COR-L47 (cell line): ENCODE measurements at regions not wholly inside any gene's neighbourhood (a gene's known extent, or its start where the extent isn't known, plus 50 kb on each side); places are given as distances from the start of the nearest gene placed in this dataset.

Experiments
- DNase-seq: peaks from one replicate; lab custom pipeline; 2025; lab: John Stamatoyannopoulos, UW

GRCh38 chr10:2019281-2019680, 282.0 kb upstream of the ADARB2 start:
- no peak for DNase-seq

- no peak for DNase-seq
Measured at GRCh38 chr10:2014541-2014940, 277.2 kb upstream of the ADARB2 start.

GRCh38 chr10:2012209-2012608, 274.9 kb upstream of the ADARB2 start:
- no peak for DNase-seq

GRCh38 chr10:2011106-2011716, 273.9 kb upstream of the ADARB2 start:
- no peak for DNase-seq

GRCh38 chr10:2005546-2005945, 268.2 kb upstream of the ADARB2 start:
- no peak for DNase-seq

DNA sequence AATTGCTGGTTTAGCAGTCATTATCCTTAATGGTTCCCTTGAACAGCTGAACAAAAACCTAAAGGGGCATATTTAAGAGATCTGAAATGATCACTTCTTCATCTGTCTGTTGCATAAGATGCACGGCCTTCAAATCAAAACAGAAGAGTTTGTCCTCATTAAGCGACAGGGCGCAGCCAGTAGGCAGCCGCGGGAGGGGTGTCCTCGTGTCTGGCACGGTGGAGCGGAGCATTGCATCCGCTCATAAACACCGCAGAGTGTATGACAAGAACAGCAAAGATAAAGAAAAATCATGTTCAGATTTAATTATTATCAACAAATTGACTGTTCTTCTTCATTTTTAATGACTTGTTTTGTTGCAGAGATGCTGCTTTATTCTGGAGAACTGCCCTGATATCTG, 255.6 kb upstream of the ADARB2 start:
- no peak for DNase-seq

GRCh38 chr10:1989090-1989489, 251.8 kb upstream of the ADARB2 start:
- no peak for DNase-seq

- no peak for DNase-seq
Measured at GRCh38 chr10:1981976-1982375, 244.7 kb upstream of the ADARB2 start.

DNA sequence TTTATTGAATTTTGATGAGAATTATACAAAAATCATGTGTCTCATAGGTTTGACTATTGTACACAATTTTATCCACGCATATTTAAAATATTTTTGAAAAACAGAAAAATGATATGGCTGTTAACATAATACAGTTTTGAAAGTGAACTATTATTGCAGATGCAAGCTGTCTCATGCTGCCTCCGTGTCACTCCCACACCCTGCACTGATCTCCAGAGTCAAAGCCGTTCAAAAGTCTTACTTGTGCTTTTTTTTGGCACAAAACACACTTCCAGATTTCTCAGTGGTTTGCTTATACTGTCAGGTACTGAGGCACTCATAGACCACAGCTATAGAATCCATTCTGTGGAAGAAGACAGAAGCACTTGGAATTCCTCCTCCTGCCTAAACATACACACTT, 243.1 kb upstream of the ADARB2 start:
- no peak for DNase-seq

- no peak for DNase-seq
Measured at GRCh38 chr10:1978584-1978983, 241.3 kb upstream of the ADARB2 start.

DNA sequence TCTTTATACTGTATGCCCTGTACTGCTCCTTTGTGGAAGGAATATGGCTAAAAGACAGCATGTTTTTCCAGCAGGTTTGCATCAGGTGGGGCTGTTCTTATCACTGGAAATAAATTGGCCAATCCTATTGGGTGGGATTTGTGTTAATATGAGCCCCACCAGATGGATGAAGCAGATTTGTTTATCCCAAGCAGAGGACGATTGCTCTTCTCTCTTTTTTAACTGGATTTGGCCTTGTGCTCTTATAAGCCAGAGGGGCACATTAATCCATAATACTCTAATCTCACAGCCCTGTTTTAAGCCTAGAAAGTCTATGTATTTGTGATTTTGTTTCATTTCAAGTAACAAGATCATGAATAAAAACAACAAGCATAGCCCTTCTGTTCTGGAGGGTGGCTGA, 240.1 kb upstream of the ADARB2 start:
- no peak for DNase-seq

- no peak for DNase-seq
Measured at GRCh38 chr10:1972406-1972805, 235.1 kb upstream of the ADARB2 start.

GRCh38 chr10:1968257-1969033, 231.1 kb upstream of the ADARB2 start:
- DNase-seq: no peak

DNA sequence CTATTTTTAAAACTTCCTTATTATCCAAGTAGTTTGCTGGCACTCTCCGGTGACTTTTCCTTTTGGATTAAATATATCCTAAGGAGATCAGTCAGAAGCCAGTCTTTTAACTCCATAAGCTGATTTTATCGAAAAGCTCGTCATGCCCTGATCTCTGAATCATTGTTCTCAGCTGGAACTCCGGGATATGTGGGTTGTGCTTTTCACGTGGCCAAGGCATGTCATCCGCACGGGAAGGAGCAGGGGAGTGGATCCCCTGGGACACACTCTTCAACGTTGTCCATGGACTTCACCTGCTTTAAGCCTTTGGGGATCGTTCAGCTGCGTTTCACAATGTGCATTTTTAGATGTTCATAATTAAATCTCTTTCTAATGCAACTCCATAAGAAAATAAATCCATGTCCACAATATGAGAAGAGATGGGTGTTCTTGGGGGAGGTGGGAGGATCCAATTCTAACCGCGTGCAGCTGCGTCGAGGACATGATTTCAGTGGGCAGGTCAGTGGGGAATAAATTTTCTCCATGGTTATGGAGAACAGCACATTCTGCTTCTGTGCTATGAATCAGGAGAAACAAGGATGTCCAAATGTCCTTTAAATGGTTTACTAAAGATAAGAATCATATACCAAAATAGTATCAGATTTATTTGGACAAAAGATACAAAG, 229.5 kb upstream of the ADARB2 start:
- DNase-seq: no peak

DNA sequence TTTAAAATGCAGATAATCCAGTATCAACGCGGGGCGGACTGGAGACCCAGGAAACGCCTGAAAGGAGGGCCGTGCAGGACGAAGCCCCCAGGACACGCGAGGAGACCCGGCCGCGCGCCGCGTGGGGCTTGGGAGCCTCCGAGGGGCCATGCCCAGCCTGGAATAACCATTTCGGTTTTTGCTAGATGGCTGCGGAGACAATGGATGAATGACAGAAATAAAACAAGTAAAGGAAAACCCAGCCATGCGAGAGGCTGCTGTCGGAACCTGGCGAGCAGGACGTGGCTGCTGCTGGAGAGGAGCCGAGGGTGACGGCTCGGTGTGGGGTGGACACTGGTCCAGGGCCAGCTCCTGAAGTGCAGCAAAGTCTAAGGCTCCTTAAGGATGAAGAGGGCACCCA, 227.2 kb upstream of the ADARB2 start:
- DNase-seq: no peak

DNA sequence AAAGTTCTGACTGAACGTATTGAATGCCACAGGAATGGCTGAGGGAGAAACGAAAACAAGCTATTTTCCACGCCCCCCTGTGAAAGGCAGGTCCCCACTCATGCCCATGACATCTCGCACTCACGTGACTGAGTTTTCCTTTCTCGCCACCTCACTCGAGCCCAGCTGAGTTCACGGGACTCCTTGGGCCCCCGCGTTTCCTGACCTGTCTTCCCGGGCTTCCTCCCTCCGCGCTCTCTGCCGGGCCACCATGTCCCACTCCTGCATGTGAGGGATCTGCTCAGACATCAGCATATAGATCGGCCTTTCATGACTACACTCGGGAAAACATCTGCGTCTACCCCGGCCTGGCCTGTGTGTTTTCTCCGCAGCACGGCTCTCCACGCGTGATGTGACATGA, 226.0 kb upstream of the ADARB2 start:
- DNase-seq: no peak

DNA sequence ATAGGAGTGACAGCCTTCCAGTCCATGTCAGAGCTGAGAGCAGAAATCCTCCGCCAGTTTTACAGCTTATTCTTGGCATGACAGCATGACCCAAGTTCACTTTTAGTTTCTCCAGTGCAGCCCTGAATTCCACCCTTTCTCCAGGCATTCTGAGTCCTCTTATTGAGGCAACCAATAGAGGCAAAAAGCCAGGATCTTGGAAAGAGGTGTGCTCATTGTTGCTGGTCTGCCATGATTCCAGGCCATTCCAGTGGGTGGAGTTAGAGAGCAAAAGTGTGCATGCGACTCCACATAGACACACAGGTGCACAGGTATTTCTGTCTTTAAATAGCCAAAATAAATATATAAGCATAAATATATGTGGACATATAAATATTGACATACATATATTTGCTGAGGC, 224.7 kb upstream of the ADARB2 start:
- no peak for DNase-seq

DNA sequence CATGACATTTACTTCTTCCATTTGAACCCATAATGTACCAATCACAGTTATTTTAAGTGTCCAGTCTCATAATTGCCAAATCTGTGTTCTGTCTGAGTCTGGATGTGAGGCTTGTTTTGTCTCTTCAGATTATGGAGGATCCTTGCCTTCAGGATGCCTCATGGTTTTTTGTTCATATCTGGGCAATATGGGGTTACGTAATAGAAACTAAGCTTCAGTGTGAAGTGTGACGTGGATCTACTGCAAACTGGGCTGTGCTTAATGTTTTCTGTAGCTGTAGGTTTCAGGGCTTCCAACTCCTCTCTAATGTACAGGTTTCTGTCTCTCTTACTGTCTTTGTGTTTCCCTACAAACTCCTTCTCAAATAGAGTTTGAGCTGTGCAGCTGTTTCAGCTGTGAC, 223.7 kb upstream of the ADARB2 start:
- DNase-seq: no peak

DNA sequence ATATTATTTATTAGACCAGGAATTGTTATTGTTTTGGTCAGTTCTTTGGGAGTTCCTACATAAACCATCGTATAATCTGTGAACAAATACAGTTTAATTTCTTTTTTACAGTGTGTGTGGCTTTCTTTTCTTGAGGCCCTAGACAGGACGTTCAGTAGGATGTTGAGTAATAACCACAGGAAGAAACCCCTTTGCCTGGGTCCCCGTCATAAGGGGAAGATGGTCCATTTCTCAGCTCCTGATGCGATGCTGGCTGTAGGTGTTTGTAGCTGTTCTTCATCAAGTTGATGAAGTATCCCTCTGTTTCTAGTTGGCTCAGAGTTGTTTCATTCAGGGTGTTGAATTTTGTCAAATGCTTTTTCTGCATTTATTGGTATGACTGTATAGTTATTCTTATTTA, 219.7 kb upstream of the ADARB2 start:
- DNase-seq: no peak

- no peak for DNase-seq
Measured at GRCh38 chr10:1954300-1954699, 217.0 kb upstream of the ADARB2 start.

DNA sequence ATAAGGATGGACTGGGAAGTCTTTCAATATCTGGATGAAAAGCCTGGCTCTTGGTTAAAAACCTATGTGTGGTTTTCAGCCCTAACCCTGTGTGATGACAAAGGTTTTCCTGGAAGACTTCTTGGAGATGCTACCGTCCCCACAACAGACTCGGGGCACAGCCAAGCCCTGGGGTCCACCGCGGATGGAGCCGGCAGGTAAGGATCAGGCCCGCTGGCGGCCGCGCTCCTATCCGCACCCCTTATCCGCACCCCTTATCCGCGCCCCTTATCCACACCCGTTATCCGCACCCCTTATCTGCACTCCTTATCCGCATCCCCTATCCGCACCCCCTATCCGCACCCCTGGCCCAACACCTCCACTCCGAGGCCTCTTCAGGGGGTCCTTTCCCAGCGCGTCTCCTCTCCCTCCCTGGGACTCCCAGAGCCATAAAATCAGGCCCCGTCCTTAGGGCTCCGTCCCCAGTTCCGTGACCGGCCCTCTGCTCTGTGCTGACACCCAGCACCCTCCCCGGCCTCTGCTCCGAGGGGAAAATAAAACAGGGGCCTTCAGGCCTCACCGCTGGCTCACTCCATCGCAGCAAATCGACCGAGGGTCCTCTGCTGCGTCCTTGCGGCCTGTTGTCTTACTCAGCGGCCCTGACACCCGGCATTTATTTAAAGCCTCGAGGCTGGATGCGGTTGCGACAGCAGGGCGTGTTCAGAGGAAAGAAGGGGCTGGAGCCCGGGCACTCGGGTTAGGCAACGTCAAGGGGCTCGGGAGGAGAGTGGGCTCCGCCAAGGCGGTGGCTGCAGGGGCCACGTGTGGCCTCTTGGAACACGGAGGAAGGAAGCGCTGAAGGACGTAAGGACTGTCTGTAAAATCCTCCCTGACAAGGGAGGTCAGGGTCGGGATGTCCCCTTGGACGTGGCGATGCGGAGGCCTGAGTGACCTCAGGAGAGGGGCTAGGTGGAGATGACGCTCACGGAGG, 215.1 kb upstream of the ADARB2 start:
- DNase-seq: no peak

GRCh38 chr10:1950803-1951495, 213.6 kb upstream of the ADARB2 start:
- no peak for DNase-seq
